Loucy (cell line): ENCODE measurements at regions not wholly inside any gene's neighbourhood (a gene's known extent, or its start where the extent isn't known, plus 50 kb on each side); places are given as distances from the start of the nearest gene placed in this dataset.

Source experiments
- CTCF ChIP-seq: fragments of 200-600 bp; sonication (generic); conservative IDR thresholded peaks from 2 replicates; pipeline ENCODE4 v1.5.1; 2014; ENCODE audit warnings: mild to moderate bottlenecking, antibody characterized with exemption, low read length
- EZH2phosphoT487 ChIP-seq: fragments of 200-600 bp; IDR thresholded peaks from 2 replicates; pipeline ENCODE4 v1.6.1; 2018; ENCODE audit warnings: antibody characterized with exemption, mild to moderate bottlenecking, moderate library complexity, borderline replicate concordance

- TF ChIP-seq CTCF (no peak), EZH2phosphoT487 (no peak)
These were observed 451.4 kb upstream of the NPAP1 start for GRCh38 chr15:24224161-24224560.
